Mammary epithelial cell (primary cell): ENCODE measurements at regions not wholly inside any gene's neighbourhood (a gene's known extent, or its start where the extent isn't known, plus 50 kb on each side); places are given as distances from the start of the nearest gene placed in this dataset.

Experiments
- EZH2 ChIP-seq: IDR thresholded peaks from 2 replicates; pipeline ENCODE4 v1.6.1; 2012; ENCODE audit warnings: low read length, inconsistent platforms, borderline replicate concordance
- TF ChIP-seq, protein P1 (sequence below), 2 donors: IDR thresholded peaks in 1 of 2; conservative IDR thresholded peaks in 1 of 2; 2 replicates each; pipeline ENCODE4 v1.5.1; 2011 to 2012; ENCODE audit warnings: inconsistent platforms in 2 of 2, low read length in 2 of 2, mild to moderate bottlenecking in 2 of 2, control low read depth in 1 of 2, low read depth in 1 of 2; ENCODE audit not compliant: insufficient read depth in 1 of 2; ENCODE audit errors: extremely low read depth in 1 of 2

DNA sequence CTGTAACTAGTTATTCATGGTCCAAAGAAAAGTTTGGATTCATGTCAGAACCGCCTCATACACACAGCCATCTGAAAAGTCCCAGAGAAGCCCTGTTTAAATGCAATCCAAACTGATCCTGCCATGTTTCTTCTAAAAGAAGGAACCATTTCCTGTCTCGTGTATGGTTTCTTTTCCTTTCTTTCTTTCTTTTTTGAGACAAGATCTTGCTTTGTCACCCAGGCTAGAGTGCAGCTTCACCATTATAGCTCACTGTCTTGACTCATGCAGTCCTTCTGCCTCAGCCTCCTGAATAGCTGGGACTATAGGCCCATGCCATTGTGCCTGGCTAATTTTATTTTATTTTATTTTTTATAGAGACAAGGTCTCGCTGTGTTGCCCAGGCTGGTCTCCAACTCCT, 77.4 kb upstream of the NSMCE3 start:
- no peak for TF ChIP-seq EZH2
- TF ChIP-seq, protein P1, sequence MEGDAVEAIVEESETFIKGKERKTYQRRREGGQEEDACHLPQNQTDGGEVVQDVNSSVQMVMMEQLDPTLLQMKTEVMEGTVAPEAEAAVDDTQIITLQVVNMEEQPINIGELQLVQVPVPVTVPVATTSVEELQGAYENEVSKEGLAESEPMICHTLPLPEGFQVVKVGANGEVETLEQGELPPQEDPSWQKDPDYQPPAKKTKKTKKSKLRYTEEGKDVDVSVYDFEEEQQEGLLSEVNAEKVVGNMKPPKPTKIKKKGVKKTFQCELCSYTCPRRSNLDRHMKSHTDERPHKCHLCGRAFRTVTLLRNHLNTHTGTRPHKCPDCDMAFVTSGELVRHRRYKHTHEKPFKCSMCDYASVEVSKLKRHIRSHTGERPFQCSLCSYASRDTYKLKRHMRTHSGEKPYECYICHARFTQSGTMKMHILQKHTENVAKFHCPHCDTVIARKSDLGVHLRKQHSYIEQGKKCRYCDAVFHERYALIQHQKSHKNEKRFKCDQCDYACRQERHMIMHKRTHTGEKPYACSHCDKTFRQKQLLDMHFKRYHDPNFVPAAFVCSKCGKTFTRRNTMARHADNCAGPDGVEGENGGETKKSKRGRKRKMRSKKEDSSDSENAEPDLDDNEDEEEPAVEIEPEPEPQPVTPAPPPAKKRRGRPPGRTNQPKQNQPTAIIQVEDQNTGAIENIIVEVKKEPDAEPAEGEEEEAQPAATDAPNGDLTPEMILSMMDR (conservative IDR thresholded peaks at IDR 0.05 in 1 of 2, IDR thresholded peaks at IDR 0.05 in 1 of 2; ENCODE audit: extremely low read depth in 1 of 2, insufficient read depth in 1 of 2, low read depth in 1 of 2, low read length in 2 of 2): no peak
